Activated CD8-positive, alpha-beta T cell treated with anti-CD3 and anti-CD28 coated beads for 36 hours (primary cell): ENCODE measurements at regions not wholly inside any gene's neighbourhood (a gene's known extent, or its start where the extent isn't known, plus 50 kb on each side); places are given as distances from the start of the nearest gene placed in this dataset.

ENCODE experiments used
- ATAC-seq: fragments of 200-7000 bp; cut with Tn5 transposase; one replicate; pipeline ENCODE4 v1.10.0; 2021; ENCODE audit warnings: mild to moderate bottlenecking, moderate library complexity
- CTCF ChIA-PET: fragments of 350-600 bp; sonication (Branson Sonifier 250); formaldehyde crosslinking; loops from one replicate; lab custom pipeline; 2021; ENCODE audit warnings: antibody characterized with exemption; lab: Charles Lee
- POLR2A ChIA-PET: fragments of 350-600 bp; sonication (Branson Sonifier 250); formaldehyde crosslinking; loops from one replicate; lab custom pipeline; 2021; ENCODE audit warnings: antibody characterized with exemption; lab: Charles Lee
- DNase-seq: peaks from one replicate; pipeline ENCODE4 v3.0.0-alpha.2; 2020
- H3K27ac Mint-ChIP-seq: one replicate; pipeline ENCODE4 v1.8.0; 2021; ENCODE audit warnings: mild to moderate bottlenecking, mixed read lengths
- H3K27me3 Mint-ChIP-seq: one replicate; pipeline ENCODE4 v1.8.0; 2021; ENCODE audit warnings: mixed read lengths
- H3K36me3 Mint-ChIP-seq: one replicate; pipeline ENCODE4 v1.8.0; 2021; ENCODE audit warnings: low read depth, mixed read lengths
- H3K4me1 Mint-ChIP-seq: one replicate; pipeline ENCODE4 v1.8.0; 2021; ENCODE audit warnings: low read depth, mixed read lengths
- H3K4me3 Mint-ChIP-seq: one replicate; pipeline ENCODE4 v1.8.0; 2021; ENCODE audit warnings: mild to moderate bottlenecking, moderate library complexity, mixed read lengths
- H3K9me3 Mint-ChIP-seq: one replicate; pipeline ENCODE4 v1.8.0; 2021; ENCODE audit warnings: mixed read lengths
- intact Hi-C: fragments of 100-400 bp; cut with micrococcal nuclease; formaldehyde crosslinking; loops from one replicate; pipeline ENCODE4 v1.10.0; 2022
- TF ChIP-seq, protein P1 (sequence below): fragments of 200-600 bp; IDR thresholded peaks from one replicate; pipeline ENCODE4 v1.8.0; 2022; ENCODE audit warnings: antibody characterized with exemption, mild to moderate bottlenecking

DNA sequence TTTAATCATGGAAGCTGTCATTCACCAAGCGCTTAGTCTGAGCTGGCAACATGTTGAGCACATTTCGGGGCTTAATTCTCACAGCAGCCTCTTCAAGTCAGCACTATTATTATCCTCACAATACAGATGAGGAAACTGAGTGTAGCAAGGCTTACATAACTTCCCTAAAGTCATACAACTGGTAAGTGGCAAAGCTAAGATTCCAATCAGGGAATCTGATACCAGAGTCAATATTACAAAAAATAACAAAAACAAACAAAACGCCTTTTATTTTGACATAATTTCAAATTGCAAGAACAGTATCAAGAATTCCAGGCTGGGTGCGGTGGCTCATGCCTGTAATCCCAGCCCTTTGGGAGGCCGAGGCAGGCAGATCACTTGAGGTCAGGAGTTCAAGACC is 120.4 kb upstream of the DUSP21 start:
- DNase-seq, result no peak
- no peaks in the 10 kb centered on the region for H3K27me3 Mint-ChIP-seq

DNA sequence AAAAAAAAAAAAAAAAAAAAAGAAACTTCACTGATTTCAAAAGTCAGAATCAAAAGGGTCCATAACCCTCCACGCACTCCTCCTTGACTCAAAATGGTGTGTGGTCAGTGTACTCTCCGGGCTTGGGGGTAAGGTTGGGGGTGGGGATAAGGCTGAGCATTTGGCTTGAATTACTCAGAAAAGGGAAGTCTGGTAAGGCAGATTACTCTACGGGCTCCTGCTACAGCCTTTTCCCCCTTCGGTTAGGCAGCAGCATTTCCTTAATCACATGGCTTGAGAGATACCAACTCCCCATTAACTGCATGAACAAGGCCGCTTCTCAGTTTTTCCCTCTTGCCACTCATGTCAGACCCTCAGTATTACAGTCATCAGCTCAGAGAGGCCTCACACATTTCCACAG is 135.4 kb upstream of the DUSP21 start:
- Mint-ChIP-seq H3K27ac (no peak overlapping the region), H3K4me1 (no peaks in the 10 kb centered on the region), H3K27me3 (no peaks in the 10 kb centered on the region), H3K36me3 (no peaks in the 10 kb centered on the region), H3K9me3 (no peaks in the 10 kb centered on the region), H3K4me3 (no peak overlapping the region)
- DNase-seq, result no peak
- POLR2A ChIA-PET, result no interaction called here
- no peak for ATAC-seq
- TF ChIP-seq, protein P1, sequence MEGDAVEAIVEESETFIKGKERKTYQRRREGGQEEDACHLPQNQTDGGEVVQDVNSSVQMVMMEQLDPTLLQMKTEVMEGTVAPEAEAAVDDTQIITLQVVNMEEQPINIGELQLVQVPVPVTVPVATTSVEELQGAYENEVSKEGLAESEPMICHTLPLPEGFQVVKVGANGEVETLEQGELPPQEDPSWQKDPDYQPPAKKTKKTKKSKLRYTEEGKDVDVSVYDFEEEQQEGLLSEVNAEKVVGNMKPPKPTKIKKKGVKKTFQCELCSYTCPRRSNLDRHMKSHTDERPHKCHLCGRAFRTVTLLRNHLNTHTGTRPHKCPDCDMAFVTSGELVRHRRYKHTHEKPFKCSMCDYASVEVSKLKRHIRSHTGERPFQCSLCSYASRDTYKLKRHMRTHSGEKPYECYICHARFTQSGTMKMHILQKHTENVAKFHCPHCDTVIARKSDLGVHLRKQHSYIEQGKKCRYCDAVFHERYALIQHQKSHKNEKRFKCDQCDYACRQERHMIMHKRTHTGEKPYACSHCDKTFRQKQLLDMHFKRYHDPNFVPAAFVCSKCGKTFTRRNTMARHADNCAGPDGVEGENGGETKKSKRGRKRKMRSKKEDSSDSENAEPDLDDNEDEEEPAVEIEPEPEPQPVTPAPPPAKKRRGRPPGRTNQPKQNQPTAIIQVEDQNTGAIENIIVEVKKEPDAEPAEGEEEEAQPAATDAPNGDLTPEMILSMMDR, result no peak
- intact Hi-C loops, result no loop called here
- CTCF ChIA-PET, result no interaction called here

More for the DNA sequence above, 120.4 kb upstream of the DUSP21 start:
- ChIA-PET CTCF (no interaction called here), POLR2A (no interaction called here)
- intact Hi-C loops, result no loop called here
- ATAC-seq, result no peak
- no peaks in the 10 kb centered on the region for H3K36me3 Mint-ChIP-seq
- no peaks in the 10 kb centered on the region for H3K4me1 Mint-ChIP-seq
- TF ChIP-seq, protein P1, result no peak
- no peaks in the 10 kb centered on the region for H3K9me3 Mint-ChIP-seq
- no peak overlapping the region for H3K27ac Mint-ChIP-seq
- no peak overlapping the region for H3K4me3 Mint-ChIP-seq

GRCh38 chrX:44705817-44706551 is 137.8 kb upstream of the DUSP21 start:
- H3K9me3 Mint-ChIP-seq, result no peaks in the 10 kb centered on the region
- H3K36me3 Mint-ChIP-seq, result no peaks in the 10 kb centered on the region
- ChIA-PET POLR2A (no interaction called here), CTCF (no interaction called here)
- intact Hi-C loops, result no loop called here
- no peak overlapping the region for H3K27ac Mint-ChIP-seq
- TF ChIP-seq, protein P1, result no peak
- H3K4me3 Mint-ChIP-seq, result no peak overlapping the region
- H3K27me3 Mint-ChIP-seq, result no peaks in the 10 kb centered on the region
- H3K4me1 Mint-ChIP-seq, result no peaks in the 10 kb centered on the region
- ATAC-seq, result no peak
- DNase-seq, result no peak

- TF ChIP-seq, protein P1, result no peak
- H3K27ac Mint-ChIP-seq, result no peak overlapping the region
- DNase-seq (no peak), ATAC-seq (no peak)
- POLR2A ChIA-PET, result no interaction called here
- no peaks in the 10 kb centered on the region for H3K27me3 Mint-ChIP-seq
- intact Hi-C loops, result no loop called here
- CTCF ChIA-PET, result no interaction called here
- H3K9me3 Mint-ChIP-seq, result no peaks in the 10 kb centered on the region
- no peak overlapping the region for H3K4me3 Mint-ChIP-seq
- H3K4me1 Mint-ChIP-seq, result no peaks in the 10 kb centered on the region
- H3K36me3 Mint-ChIP-seq, result no peaks in the 10 kb centered on the region
Observed at GRCh38 chrX:44698357-44698756, 145.5 kb upstream of the DUSP21 start.

GRCh38 chrX:44693255-44693654 is 150.6 kb upstream of the DUSP21 start:
- ChIA-PET POLR2A (no interaction called here), CTCF (no interaction called here)
- Mint-ChIP-seq H3K4me3 (no peak overlapping the region), H3K27me3 (no peaks in the 10 kb centered on the region), H3K4me1 (no peaks in the 10 kb centered on the region), H3K36me3 (no peaks in the 10 kb centered on the region), H3K27ac (no peak overlapping the region), H3K9me3 (no peaks in the 10 kb centered on the region)
- intact Hi-C loops, result no loop called here
- no peak for ATAC-seq
- TF ChIP-seq, protein P1, result no peak
- no peak for DNase-seq
